Osteoblast (primary cell): ENCODE measurements at regions not wholly inside any gene's neighbourhood (a gene's known extent, or its start where the extent isn't known, plus 50 kb on each side); places are given as distances from the start of the nearest gene placed in this dataset.

Experiments used
- DNase-seq: peaks from one replicate; pipeline ENCODE4 v3.0.0; 2011; ENCODE audit warnings: low spot score, mixed read lengths; ENCODE audit not compliant: insufficient read length; ENCODE audit errors: missing footprints
- H2AFZ ChIP-seq: 2 replicates; pipeline ENCODE4 v1.6.0; 2011; ENCODE audit warnings: mild to moderate bottlenecking, low read length
- H3K27ac ChIP-seq: 2 replicates; pipeline ENCODE4 v1.5.1; 2011; ENCODE audit warnings: mild to moderate bottlenecking, low read depth, low read length, moderate library complexity
- H3K27me3 ChIP-seq: 2 replicates; pipeline ENCODE4 v1.6.0; 2012; ENCODE audit warnings: mild to moderate bottlenecking, control low read depth, inconsistent platforms, low read length, moderate library complexity; ENCODE audit not compliant: insufficient read depth
- H3K36me3 ChIP-seq: 2 replicates; pipeline ENCODE4 v1.5.1; 2011; ENCODE audit warnings: mild to moderate bottlenecking, low read length, control low read depth, moderate library complexity; ENCODE audit not compliant: insufficient read depth
- H3K4me1 ChIP-seq: 2 replicates; pipeline ENCODE4 v1.5.1; 2011; ENCODE audit warnings: mild to moderate bottlenecking, low read length, control low read depth, moderate library complexity; ENCODE audit not compliant: insufficient read depth
- H3K4me2 ChIP-seq: 2 replicates; pipeline ENCODE4 v1.6.0; 2011; ENCODE audit warnings: mild to moderate bottlenecking, low read length; ENCODE audit not compliant: insufficient read depth
- H3K4me3 ChIP-seq: fragments of 200-600 bp; sonication (generic); 3 replicates; pipeline ENCODE4 v1.5.1; 2012; ENCODE audit warnings: mild to moderate bottlenecking, low read length, inconsistent platforms; ENCODE audit not compliant: insufficient read depth
- H3K79me2 ChIP-seq: 2 replicates; pipeline ENCODE4 v1.6.0; 2012; ENCODE audit warnings: mild to moderate bottlenecking, low read length, control low read depth, inconsistent platforms; ENCODE audit not compliant: insufficient read depth
- H3K9me3 ChIP-seq: 2 replicates; pipeline ENCODE4 v1.5.1; 2011; ENCODE audit warnings: low read depth, low read length, control low read depth
- H4K20me1 ChIP-seq: 2 replicates; pipeline ENCODE4 v1.6.0; 2012; ENCODE audit warnings: mild to moderate bottlenecking, low read length, control low read depth; ENCODE audit not compliant: insufficient read depth
- CTCF ChIP-seq: IDR thresholded peaks from 2 replicates; pipeline ENCODE4 v1.5.1; 2011; ENCODE audit warnings: mild to moderate bottlenecking, low read depth, low read length, moderate library complexity; ENCODE audit errors: extremely low read depth

GRCh38 chr21:35373998-35374397 lies 324.9 kb upstream of the RUNX1 start:
- no peak for DNase-seq
- Histone ChIP-seq H3K4me1 (peaks cover 28% of the 10 kb centered on the region), H3K4me2 (no peak overlapping the region), H4K20me1 (no peaks in the 10 kb centered on the region), H3K9me3 (no peaks in the 10 kb centered on the region), H3K79me2 (no peaks in the 10 kb centered on the region), H3K27me3 (no peaks in the 10 kb centered on the region), H3K36me3 (no peaks in the 10 kb centered on the region), H2AFZ (no peak overlapping the region), H3K4me3 (no peak overlapping the region), H3K27ac (no peak overlapping the region)
- no peak for TF ChIP-seq CTCF

GRCh38 chr21:35372201-35372600 lies 323.1 kb upstream of the RUNX1 start:
- Histone ChIP-seq H3K79me2 (no peaks in the 10 kb centered on the region), H3K36me3 (no peaks in the 10 kb centered on the region), H3K4me2 (no peak overlapping the region), H3K27me3 (no peaks in the 10 kb centered on the region), H3K4me3 (no peak overlapping the region), H3K4me1 (peaks cover 24% of the 10 kb centered on the region), H2AFZ (peak overlapping the region; percentile 37), H3K9me3 (no peaks in the 10 kb centered on the region), H3K27ac (no peak overlapping the region), H4K20me1 (no peaks in the 10 kb centered on the region)
- no peak for DNase-seq
- TF ChIP-seq CTCF: no peak

- Histone ChIP-seq H3K4me2 (no peak overlapping the region), H4K20me1 (no peaks in the 10 kb centered on the region), H3K27me3 (no peaks in the 10 kb centered on the region), H3K36me3 (no peaks in the 10 kb centered on the region), H3K4me3 (no peak overlapping the region), H3K27ac (no peak overlapping the region), H3K4me1 (peaks cover 21% of the 10 kb centered on the region), H3K79me2 (no peaks in the 10 kb centered on the region), H2AFZ (no peak overlapping the region), H3K9me3 (no peaks in the 10 kb centered on the region)
- no peak for DNase-seq
- TF ChIP-seq CTCF: no peak
These were observed 321.6 kb upstream of the RUNX1 start for GRCh38 chr21:35370671-35371070.

- Histone ChIP-seq H3K79me2 (no peaks in the 10 kb centered on the region), H3K27me3 (no peaks in the 10 kb centered on the region), H3K27ac (no peak overlapping the region), H3K4me1 (peaks cover 15% of the 10 kb centered on the region), H2AFZ (no peak overlapping the region), H3K36me3 (no peaks in the 10 kb centered on the region), H4K20me1 (no peaks in the 10 kb centered on the region), H3K9me3 (no peaks in the 10 kb centered on the region), H3K4me2 (no peak overlapping the region), H3K4me3 (no peak overlapping the region)
- DNase-seq: no peak
- TF ChIP-seq CTCF: no peak
These were observed 321.0 kb upstream of the RUNX1 start for GRCh38 chr21:35370071-35370470.
